Left ventricle myocardium inferior (tissue), 1 donor: ENCODE measurements at regions not wholly inside any gene's neighbourhood (a gene's known extent, or its start where the extent isn't known, plus 50 kb on each side); places are given as distances from the start of the nearest gene placed in this dataset.

ENCODE experiments used
- DNase-seq: peaks from one replicate; pipeline ENCODE4 v3.0.0-alpha.2; 2020
- H3K27ac ChIP-seq: fragments of 200-600 bp; replicated peaks from 2 replicates; pipeline ENCODE4 v1.8.0; 2021
- H3K27me3 ChIP-seq: fragments of 200-600 bp; 2 replicates; pipeline ENCODE4 v1.8.0; 2021; ENCODE audit warnings: low read depth
- H3K36me3 ChIP-seq: fragments of 200-600 bp; 2 replicates; pipeline ENCODE4 v1.8.0; 2021
- H3K4me1 ChIP-seq: fragments of 200-600 bp; 2 replicates; pipeline ENCODE4 v1.8.0; 2021
- H3K4me3 ChIP-seq: fragments of 200-600 bp; 2 replicates; pipeline ENCODE4 v1.8.0; 2021; ENCODE audit warnings: mild to moderate bottlenecking, moderate library complexity
- H3K9me3 ChIP-seq: fragments of 200-600 bp; replicated peaks from 2 replicates; pipeline ENCODE4 v1.8.0; 2021
- intact Hi-C: fragments of 100-400 bp; cut with micrococcal nuclease; formaldehyde crosslinking; loops from one replicate; pipeline ENCODE4 v1.11.0; 2022
- TF ChIP-seq, protein P1 (sequence below): fragments of 200-600 bp; IDR thresholded peaks from 2 replicates; pipeline ENCODE4 v1.8.0; 2021; ENCODE audit warnings: antibody characterized with exemption, mild to moderate bottlenecking, borderline replicate concordance
- donor health status: DM: no; HTN: yes; CAD: no; lungs with severe emphysema.

DNA sequence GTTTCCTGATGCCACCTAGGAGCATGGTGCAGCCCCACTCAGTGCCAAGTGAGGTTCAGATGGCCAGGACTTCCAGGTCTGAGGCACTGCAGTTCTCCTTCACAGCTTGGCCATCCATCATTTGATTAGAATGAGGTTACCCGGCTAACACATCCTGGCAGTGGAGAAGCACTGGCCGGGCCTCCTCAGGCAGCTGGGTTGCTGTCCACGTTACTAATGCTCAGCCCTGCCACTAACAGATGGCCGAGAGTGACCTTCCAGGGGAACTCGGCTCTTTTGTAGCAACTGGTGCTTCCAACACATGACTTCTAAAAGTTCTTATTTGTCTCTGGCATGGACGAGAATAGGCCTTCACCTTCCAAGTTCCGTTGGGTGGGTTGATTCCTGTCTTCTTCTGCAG, 204.6 kb upstream of the CFAP20DC start:
- Histone ChIP-seq H3K36me3 (no peaks in the 10 kb centered on the region), H3K27ac (no peak overlapping the region), H3K9me3 (no peaks in the 10 kb centered on the region), H3K4me1 (peaks cover 23% of the 10 kb centered on the region), H3K27me3 (no peaks in the 10 kb centered on the region), H3K4me3 (no peak overlapping the region)
- TF ChIP-seq, protein P1, sequence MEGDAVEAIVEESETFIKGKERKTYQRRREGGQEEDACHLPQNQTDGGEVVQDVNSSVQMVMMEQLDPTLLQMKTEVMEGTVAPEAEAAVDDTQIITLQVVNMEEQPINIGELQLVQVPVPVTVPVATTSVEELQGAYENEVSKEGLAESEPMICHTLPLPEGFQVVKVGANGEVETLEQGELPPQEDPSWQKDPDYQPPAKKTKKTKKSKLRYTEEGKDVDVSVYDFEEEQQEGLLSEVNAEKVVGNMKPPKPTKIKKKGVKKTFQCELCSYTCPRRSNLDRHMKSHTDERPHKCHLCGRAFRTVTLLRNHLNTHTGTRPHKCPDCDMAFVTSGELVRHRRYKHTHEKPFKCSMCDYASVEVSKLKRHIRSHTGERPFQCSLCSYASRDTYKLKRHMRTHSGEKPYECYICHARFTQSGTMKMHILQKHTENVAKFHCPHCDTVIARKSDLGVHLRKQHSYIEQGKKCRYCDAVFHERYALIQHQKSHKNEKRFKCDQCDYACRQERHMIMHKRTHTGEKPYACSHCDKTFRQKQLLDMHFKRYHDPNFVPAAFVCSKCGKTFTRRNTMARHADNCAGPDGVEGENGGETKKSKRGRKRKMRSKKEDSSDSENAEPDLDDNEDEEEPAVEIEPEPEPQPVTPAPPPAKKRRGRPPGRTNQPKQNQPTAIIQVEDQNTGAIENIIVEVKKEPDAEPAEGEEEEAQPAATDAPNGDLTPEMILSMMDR = no peak
- intact Hi-C loops = no loop called here
- DNase-seq = no peak

DNA sequence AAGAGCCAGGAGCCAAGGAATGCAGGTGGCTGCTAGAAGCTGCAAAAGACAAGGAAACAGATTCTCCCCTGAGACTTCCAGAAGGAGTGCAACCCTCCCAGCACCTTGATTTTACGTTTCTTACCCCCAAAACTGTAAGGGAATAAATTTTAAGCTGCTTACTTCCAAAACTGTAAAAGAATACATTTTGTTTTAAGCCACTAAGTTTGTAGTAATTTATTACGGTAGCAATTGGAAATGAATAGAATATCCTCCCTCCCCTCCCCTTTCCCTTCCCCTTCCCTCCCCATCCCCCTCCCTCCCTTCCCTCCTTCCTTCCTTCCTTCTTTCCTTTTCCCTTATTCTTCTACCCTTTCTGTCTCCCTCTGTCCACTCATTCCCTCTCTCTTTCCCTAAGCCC, 203.7 kb upstream of the CFAP20DC start:
- TF ChIP-seq, protein P1 = no peak
- no peaks in the 10 kb centered on the region for H3K27me3 ChIP-seq
- intact Hi-C loops = no loop called here
- DNase-seq = no peak
- no peaks in the 10 kb centered on the region for H3K9me3 ChIP-seq
- H3K27ac ChIP-seq = no peak overlapping the region
- H3K36me3 ChIP-seq = no peaks in the 10 kb centered on the region
- H3K4me1 ChIP-seq = peaks cover 28% of the 10 kb centered on the region
- no peak overlapping the region for H3K4me3 ChIP-seq

DNA sequence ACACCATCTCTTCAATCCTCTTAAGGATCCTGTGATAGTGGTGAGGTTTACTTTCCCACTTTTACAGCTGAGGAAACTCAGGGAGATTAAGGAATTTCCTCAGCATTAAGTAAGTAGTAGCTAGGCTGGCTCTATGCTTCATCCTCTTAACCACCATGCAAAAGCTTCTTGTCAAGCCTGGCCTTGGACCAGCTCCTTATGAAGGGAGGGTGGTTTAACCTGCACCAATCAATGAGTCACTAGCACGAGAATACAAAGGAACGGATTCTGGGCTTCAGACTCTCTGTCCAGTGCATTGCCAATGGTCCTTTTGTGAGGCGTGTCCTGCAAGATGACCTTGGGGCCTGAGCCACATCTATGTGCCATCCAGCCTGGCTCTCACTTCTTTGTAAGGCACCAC, 202.0 kb upstream of the CFAP20DC start:
- TF ChIP-seq, protein P1 = no peak
- DNase-seq = no peak

DNA sequence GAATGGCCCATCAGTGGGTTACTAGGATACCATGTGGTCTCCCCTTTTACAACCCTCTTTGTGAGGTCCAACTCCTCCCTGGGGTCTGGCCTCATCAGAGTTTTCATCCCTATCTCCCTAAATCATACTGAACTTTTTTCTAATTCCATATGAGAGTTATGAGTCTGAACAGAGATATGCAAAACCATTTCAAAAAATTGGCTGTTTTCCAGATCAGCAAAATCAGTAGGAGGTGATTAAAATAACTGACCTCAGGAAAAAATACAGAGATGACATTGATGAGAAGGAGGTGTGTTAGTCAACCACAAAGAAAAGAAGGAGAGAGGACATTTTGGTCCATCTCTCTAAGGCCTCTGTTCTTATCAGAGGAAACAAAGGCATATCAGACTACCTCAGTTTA, 200.8 kb upstream of the CFAP20DC start:
- intact Hi-C loops = no loop called here
- DNase-seq = no peak
- no peak overlapping the region for H3K4me3 ChIP-seq
- no peaks in the 10 kb centered on the region for H3K27me3 ChIP-seq
- H3K4me1 ChIP-seq = peaks cover 38% of the 10 kb centered on the region
- H3K36me3 ChIP-seq = no peaks in the 10 kb centered on the region
- H3K9me3 ChIP-seq = no peaks in the 10 kb centered on the region
- TF ChIP-seq, protein P1 = no peak
- no peak overlapping the region for H3K27ac ChIP-seq

More for the DNA sequence above, 202.0 kb upstream of the CFAP20DC start:
- no peak overlapping the region for H3K27ac ChIP-seq
- intact Hi-C loops = no loop called here
- peaks cover 28% of the 10 kb centered on the region for H3K4me1 ChIP-seq
- no peaks in the 10 kb centered on the region for H3K27me3 ChIP-seq
- H3K9me3 ChIP-seq = no peaks in the 10 kb centered on the region
- no peaks in the 10 kb centered on the region for H3K36me3 ChIP-seq
- no peak overlapping the region for H3K4me3 ChIP-seq

DNA sequence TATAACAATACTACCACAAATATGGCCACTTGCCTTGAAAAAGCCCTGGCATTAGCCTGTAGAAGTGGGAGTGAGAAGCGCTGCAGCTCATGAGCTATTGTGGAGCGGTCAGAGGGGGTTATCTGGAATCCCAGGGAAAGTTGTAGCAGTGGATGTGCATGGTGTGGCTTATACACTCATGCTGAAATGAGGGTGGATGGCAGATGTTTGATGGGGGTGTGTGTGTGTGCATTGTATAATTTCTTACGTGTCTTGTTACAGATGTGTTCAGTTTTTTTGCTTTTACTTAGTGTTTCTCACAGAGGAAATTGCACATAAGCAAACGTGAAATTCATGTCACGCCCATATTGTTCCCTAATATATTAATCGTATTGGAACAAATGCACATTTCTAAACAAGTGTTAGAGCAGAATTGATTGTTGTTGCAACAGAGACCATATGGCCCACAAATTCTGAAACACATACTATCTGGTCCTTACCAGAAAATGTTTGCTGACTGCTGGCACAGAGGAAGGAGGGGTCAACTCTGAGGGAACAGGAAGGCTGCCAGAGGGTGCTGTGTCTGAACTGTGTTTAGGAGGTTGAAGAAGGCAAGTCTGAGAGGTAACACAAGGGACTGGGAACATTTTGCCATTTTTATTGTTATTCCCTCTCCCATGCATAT, 200.0 kb upstream of the CFAP20DC start:
- no peak overlapping the region for H3K27ac ChIP-seq
- intact Hi-C loops = no loop called here
- DNase-seq = no peak
- no peaks in the 10 kb centered on the region for H3K36me3 ChIP-seq
- no peak overlapping the region for H3K4me3 ChIP-seq
- no peaks in the 10 kb centered on the region for H3K9me3 ChIP-seq
- peaks cover 45% of the 10 kb centered on the region for H3K4me1 ChIP-seq
- no peaks in the 10 kb centered on the region for H3K27me3 ChIP-seq
- TF ChIP-seq, protein P1 = no peak

DNA sequence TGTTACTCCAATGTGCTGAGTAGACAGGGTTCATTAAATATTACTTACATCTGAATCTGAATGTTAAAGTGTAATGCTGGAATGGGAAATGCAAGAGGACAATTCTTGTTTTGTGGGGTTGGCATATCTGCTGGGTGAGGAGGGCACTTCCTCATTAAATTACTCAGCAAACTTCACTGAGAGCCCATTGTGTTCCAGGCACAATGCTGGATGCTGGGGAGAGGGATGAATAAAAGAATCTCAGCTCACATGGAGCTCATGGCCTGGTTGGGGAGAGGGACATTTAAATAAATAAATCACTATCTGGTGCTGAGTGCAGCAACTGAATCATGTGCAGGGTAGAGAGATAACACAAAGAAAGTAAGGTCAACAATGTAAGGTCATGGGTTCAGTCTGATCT, 199.2 kb upstream of the CFAP20DC start:
- H3K36me3 ChIP-seq = no peaks in the 10 kb centered on the region
- TF ChIP-seq, protein P1 = no peak
- H3K4me1 ChIP-seq = peaks cover 44% of the 10 kb centered on the region
- no peak overlapping the region for H3K4me3 ChIP-seq
- intact Hi-C loops = no loop called here
- no peaks in the 10 kb centered on the region for H3K9me3 ChIP-seq
- no peak for DNase-seq
- no peaks in the 10 kb centered on the region for H3K27me3 ChIP-seq
- no peak overlapping the region for H3K27ac ChIP-seq
